Natural killer cell (primary cell): ENCODE measurements at regions not wholly inside any gene's neighbourhood (a gene's known extent, or its start where the extent isn't known, plus 50 kb on each side); places are given as distances from the start of the nearest gene placed in this dataset.

Experiments
- ATAC-seq, 3 donors: fragments of 150-1000 bp in 2 of 3; fragments of 200-7000 bp in 1 of 3; cut with Tn5 transposase; 1 replicate in 1 of 3; 2 replicates in 2 of 3; pipeline ENCODE4 v1.10.0; 2021; ENCODE audit warnings: mild to moderate bottlenecking in 2 of 3, moderate library complexity in 2 of 3
- DNase-seq, 2 donors: peaks; one replicate each; pipeline versions ENCODE4 v3.0.0 to v3.0.0-alpha.2; 2013 to 2021; ENCODE audit warnings: mixed read lengths in 1 of 2
- H3K27ac ChIP-seq: one replicate; pipeline ENCODE4 v1.5.1; 2013; ENCODE audit warnings: mild to moderate bottlenecking, low read length
- H3K27me3 ChIP-seq: one replicate; pipeline ENCODE4 v1.6.1; 2013; ENCODE audit warnings: low read length; ENCODE audit not compliant: control insufficient read depth, insufficient read depth
- H3K36me3 ChIP-seq: one replicate; pipeline ENCODE4 v1.6.1; 2013; ENCODE audit warnings: low read length; ENCODE audit not compliant: control insufficient read depth, insufficient read depth
- H3K4me1 ChIP-seq: one replicate; pipeline ENCODE4 v1.6.1; 2013; ENCODE audit warnings: low read length; ENCODE audit not compliant: control insufficient read depth, insufficient read depth
- H3K4me3 ChIP-seq: one replicate; pipeline ENCODE4 v1.5.1; 2013; ENCODE audit warnings: low read length
- H3K9me3 ChIP-seq: one replicate; pipeline ENCODE4 v1.6.1; 2013; ENCODE audit warnings: low read length; ENCODE audit not compliant: control insufficient read depth, insufficient read depth
- H3K27ac Mint-ChIP-seq, 2 donors: one replicate each; pipeline ENCODE4 v1.8.0; 2022; ENCODE audit warnings: mild to moderate bottlenecking in 2 of 2, mixed read lengths in 2 of 2, moderate library complexity in 1 of 2
- H3K27me3 Mint-ChIP-seq, 2 donors: one replicate each; pipeline ENCODE4 v1.8.0; 2022; ENCODE audit warnings: low read depth in 2 of 2, mixed read lengths in 2 of 2
- H3K36me3 Mint-ChIP-seq: one replicate; pipeline ENCODE4 v1.8.0; 2022; ENCODE audit warnings: mixed read lengths
- H3K4me1 Mint-ChIP-seq, 2 donors: one replicate each; pipeline ENCODE4 v1.8.0; 2022; ENCODE audit warnings: mixed read lengths in 2 of 2
- H3K4me3 Mint-ChIP-seq: one replicate; pipeline ENCODE4 v1.8.0; 2022; ENCODE audit warnings: mild to moderate bottlenecking, moderate library complexity, mixed read lengths
- H3K9me3 Mint-ChIP-seq, 2 donors: one replicate each; pipeline ENCODE4 v1.8.0; 2022; ENCODE audit warnings: mixed read lengths in 2 of 2
- WGBS: methylation state at CpG from one replicate; pipeline ENCODE4 v1.1.7; 2013; ENCODE audit warnings: missing lambda C conversion rate; ENCODE audit not compliant: insufficient coverage; 5-methylcytosine and 5-hydroxymethylcytosine counted together
- intact Hi-C: fragments of 100-400 bp; cut with micrococcal nuclease; formaldehyde crosslinking; loops from one replicate; pipeline ENCODE4 v1.14.2; 2022
- TF ChIP-seq, protein P1 (sequence below): fragments of 200-600 bp; IDR thresholded peaks from one replicate; pipeline ENCODE4 v1.8.0; 2022; ENCODE audit warnings: antibody characterized with exemption

DNA sequence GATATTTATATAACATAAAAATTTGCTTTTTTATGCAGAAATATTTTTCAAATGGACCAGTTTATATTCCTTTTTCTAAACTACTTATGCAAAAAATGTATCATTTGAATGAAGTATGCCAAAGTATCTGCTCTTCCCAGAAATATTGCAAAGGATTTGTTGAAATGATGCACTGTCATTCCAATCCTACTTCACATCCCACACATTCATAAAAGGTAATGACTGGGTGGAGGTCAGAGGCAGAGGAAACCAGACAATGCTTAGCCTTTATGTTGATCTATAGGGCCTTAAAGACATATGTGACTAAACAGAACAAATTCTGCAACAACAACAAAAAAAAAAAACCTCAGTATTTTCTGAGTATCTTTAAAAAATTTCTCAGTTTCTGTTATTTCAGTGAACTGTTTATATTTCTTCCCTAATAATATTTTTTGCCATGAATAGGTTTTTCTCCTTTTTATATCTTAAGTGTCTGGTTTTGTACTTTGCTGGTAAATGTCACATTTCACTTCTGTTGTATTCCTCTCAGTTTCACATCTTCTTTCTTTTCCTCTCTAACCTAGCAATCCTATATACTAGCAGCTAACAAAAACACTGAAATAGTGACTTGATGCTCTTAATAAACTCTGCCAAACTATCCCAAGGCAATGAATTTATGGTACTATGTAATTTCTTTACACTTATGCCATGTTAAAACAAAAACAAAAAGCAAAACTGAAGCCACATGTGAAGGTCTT is 374.1 kb downstream of the BCKDHB start:
- Mint-ChIP-seq H3K36me3 (no peaks in the 10 kb centered on the region), H3K27ac (no peak overlapping the region), H3K4me1 (no peaks in the 10 kb centered on the region), H3K9me3 (peaks cover 2 to 4% of the 10 kb centered on the region in 2 donors), H3K27me3 (no peaks in the 10 kb centered on the region), H3K4me3 (no peak overlapping the region)
- Histone ChIP-seq H3K4me3 (no peak overlapping the region), H3K4me1 (no peaks in the 10 kb centered on the region), H3K36me3 (no peaks in the 10 kb centered on the region), H3K9me3 (no peaks in the 10 kb centered on the region), H3K27ac (no peak overlapping the region), H3K27me3 (no peaks in the 10 kb centered on the region)
- DNase-seq (no peak), ATAC-seq (no peak)
- intact Hi-C loops: no loop called here
- TF ChIP-seq, protein P1, sequence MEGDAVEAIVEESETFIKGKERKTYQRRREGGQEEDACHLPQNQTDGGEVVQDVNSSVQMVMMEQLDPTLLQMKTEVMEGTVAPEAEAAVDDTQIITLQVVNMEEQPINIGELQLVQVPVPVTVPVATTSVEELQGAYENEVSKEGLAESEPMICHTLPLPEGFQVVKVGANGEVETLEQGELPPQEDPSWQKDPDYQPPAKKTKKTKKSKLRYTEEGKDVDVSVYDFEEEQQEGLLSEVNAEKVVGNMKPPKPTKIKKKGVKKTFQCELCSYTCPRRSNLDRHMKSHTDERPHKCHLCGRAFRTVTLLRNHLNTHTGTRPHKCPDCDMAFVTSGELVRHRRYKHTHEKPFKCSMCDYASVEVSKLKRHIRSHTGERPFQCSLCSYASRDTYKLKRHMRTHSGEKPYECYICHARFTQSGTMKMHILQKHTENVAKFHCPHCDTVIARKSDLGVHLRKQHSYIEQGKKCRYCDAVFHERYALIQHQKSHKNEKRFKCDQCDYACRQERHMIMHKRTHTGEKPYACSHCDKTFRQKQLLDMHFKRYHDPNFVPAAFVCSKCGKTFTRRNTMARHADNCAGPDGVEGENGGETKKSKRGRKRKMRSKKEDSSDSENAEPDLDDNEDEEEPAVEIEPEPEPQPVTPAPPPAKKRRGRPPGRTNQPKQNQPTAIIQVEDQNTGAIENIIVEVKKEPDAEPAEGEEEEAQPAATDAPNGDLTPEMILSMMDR: no peak

DNA sequence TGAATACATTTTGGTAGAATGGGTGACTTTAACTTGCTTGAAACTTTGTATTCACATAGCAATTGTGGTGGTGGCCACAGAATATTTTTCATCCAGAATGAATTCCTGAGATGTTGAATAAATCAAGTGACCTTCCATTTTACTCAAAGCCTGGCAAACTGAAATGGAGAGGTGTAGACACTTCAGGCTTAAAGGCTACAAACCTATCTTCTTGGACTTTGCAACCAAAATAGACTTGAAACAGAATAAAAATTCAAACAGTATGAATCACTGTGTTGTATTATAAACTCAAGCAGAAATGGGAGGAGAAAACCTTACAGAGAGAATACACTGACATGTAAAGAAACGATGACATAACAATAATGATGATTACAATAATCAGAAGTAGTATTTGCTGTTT is 371.6 kb downstream of the BCKDHB start:
- Mint-ChIP-seq H3K9me3 (peaks cover 0 to 2% of the 10 kb centered on the region in 2 donors), H3K36me3 (no peaks in the 10 kb centered on the region), H3K4me3 (no peak overlapping the region), H3K4me1 (no peaks in the 10 kb centered on the region), H3K27ac (no peak overlapping the region), H3K27me3 (no peaks in the 10 kb centered on the region)
- intact Hi-C loops: no loop called here
- TF ChIP-seq, protein P1: no peak
- Histone ChIP-seq H3K4me1 (no peaks in the 10 kb centered on the region), H3K4me3 (no peak overlapping the region), H3K36me3 (no peaks in the 10 kb centered on the region), H3K9me3 (no peaks in the 10 kb centered on the region), H3K27ac (no peak overlapping the region), H3K27me3 (no peaks in the 10 kb centered on the region)
- no peak for DNase-seq
- no peak for ATAC-seq
- no CpG with 5 or more reads among the region's 1 CpG for WGBS

DNA sequence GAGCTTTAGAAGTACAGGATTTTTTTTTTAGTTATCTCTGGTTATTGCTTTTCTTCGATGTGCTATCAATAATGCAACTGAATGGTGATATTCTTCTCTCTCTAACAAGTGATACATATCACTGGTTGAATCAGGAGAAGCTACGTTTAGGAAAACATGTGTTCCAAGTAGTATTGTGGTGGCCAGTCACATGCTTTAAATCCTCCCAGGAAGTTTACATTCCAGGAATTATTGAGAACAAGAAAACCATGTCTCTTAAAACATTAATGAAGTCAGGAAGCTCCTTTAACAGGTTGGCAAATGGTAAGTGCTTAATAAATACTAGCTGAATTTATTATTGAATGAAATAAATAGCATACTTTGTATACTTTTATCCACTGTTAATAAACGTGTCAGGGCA is 371.1 kb downstream of the BCKDHB start:
- H3K9me3 Mint-ChIP-seq: peaks cover 0 to 2% of the 10 kb centered on the region in 2 donors
- H3K36me3 ChIP-seq: no peaks in the 10 kb centered on the region
- no peaks in the 10 kb centered on the region for H3K4me1 ChIP-seq
- H3K9me3 ChIP-seq: no peaks in the 10 kb centered on the region
- no peak overlapping the region for H3K27ac ChIP-seq
- no peak overlapping the region for H3K27ac Mint-ChIP-seq
- H3K4me3 ChIP-seq: no peak overlapping the region
- H3K4me3 Mint-ChIP-seq: no peak overlapping the region
- ATAC-seq: no peak
- H3K36me3 Mint-ChIP-seq: no peaks in the 10 kb centered on the region
- 67% methylated on average over 1 of the region's 3 CpGs for WGBS
- no peak for DNase-seq
- intact Hi-C loops: no loop called here
- TF ChIP-seq, protein P1: no peak
- no peaks in the 10 kb centered on the region for H3K27me3 ChIP-seq
- H3K4me1 Mint-ChIP-seq: no peaks in the 10 kb centered on the region
- H3K27me3 Mint-ChIP-seq: no peaks in the 10 kb centered on the region

DNA sequence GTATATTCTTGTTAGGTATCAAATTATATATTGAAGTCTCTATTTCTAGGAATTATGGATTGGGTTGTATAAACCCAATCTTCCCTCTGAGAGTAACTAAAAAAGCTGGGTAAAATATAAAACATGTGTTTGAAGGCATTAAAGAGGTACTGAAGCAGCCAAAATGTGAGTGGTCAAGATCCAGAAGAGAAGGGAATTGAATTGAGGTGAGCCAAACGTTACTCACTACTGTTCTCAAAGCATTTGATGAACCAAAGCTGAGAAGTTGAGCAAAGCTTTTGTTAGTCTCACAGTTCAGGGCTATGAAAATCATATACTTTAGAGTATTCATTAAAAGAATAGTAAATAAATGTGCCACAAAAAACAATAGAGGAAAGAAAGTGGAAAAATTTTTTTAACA is 365.8 kb downstream of the BCKDHB start:
- H3K27me3 Mint-ChIP-seq: no peaks in the 10 kb centered on the region
- no peaks in the 10 kb centered on the region for H3K4me1 Mint-ChIP-seq
- Histone ChIP-seq H3K4me3 (no peak overlapping the region), H3K9me3 (no peaks in the 10 kb centered on the region), H3K27ac (no peak overlapping the region), H3K27me3 (no peaks in the 10 kb centered on the region), H3K36me3 (no peaks in the 10 kb centered on the region), H3K4me1 (no peaks in the 10 kb centered on the region)
- no peak overlapping the region for H3K27ac Mint-ChIP-seq
- no peak for DNase-seq
- no peaks in the 10 kb centered on the region for H3K9me3 Mint-ChIP-seq
- intact Hi-C loops: no loop called here
- TF ChIP-seq, protein P1: no peak
- H3K4me3 Mint-ChIP-seq: no peak overlapping the region
- H3K36me3 Mint-ChIP-seq: no peaks in the 10 kb centered on the region
- no peak for ATAC-seq
- 100% methylated on average over 1 of the region's 1 CpG for whole genome bisulfite sequencing
